ENCODE measurements at regions not wholly inside any gene's neighbourhood (a gene's known extent, or its start where the extent isn't known, plus 50 kb on each side); places are given as distances from the start of the nearest gene placed in this dataset.

GRCh38 chr17:6358131-6358530 lies 76.8 kb downstream of the AIPL1 start:
- no peak for TF ChIP-seq ZNF565 (CRISPR knock-in tag; conservative IDR thresholded peaks at IDR 0.05; ENCODE audit: low read depth)
- TF ChIP-seq GLIS3 (CRISPR knock-in tag; IDR thresholded peaks at IDR 0.05) = no peak
- TF ChIP-seq ZNF8 (CRISPR knock-in tag; IDR thresholded peaks at IDR 0.05) = no peak
- TF ChIP-seq CSRNP3 (CRISPR knock-in tag; IDR thresholded peaks at IDR 0.05) = no peak
- no peak for TF ChIP-seq ZFP3 (CRISPR knock-in tag; IDR thresholded peaks at IDR 0.05)
- TF ChIP-seq ZFP30 (CRISPR knock-in tag; IDR thresholded peaks at IDR 0.05) = no peak
- TF ChIP-seq CSDC2 (CRISPR knock-in tag; IDR thresholded peaks at IDR 0.05) = no peak
- TF ChIP-seq ZNF70 (CRISPR knock-in tag; IDR thresholded peaks at IDR 0.05) = no peak
- no peak for ATAC-seq

- TF ChIP-seq ESRRG (CRISPR knock-in tag; IDR thresholded peaks at IDR 0.05) (no peak), SNAI2 (CRISPR knock-in tag; IDR thresholded peaks at IDR 0.05) (no peak), ZNF70 (CRISPR knock-in tag; IDR thresholded peaks at IDR 0.05) (no peak), ZFP3 (CRISPR knock-in tag; IDR thresholded peaks at IDR 0.05) (no peak), OSR1 (CRISPR knock-in tag; IDR thresholded peaks at IDR 0.05) (no peak), ZFP30 (CRISPR knock-in tag; IDR thresholded peaks at IDR 0.05) (no peak), ZNF8 (CRISPR knock-in tag; IDR thresholded peaks at IDR 0.05) (no peak), ARNTL (CRISPR knock-in tag; IDR thresholded peaks at IDR 0.05; ENCODE audit: borderline replicate concordance, low read depth) (no peak), TSHZ2 (CRISPR knock-in tag; IDR thresholded peaks at IDR 0.05) (no peak), POU6F1 (CRISPR knock-in tag; IDR thresholded peaks at IDR 0.05; ENCODE audit: borderline replicate concordance, low read depth) (no peak)
- ATAC-seq = no peak
These were observed 78.4 kb downstream of the AIPL1 start for GRCh38 chr17:6356562-6356961.

- ATAC-seq = no peak
- TF ChIP-seq ISL1 (CRISPR knock-in tag; IDR thresholded peaks at IDR 0.05) = no peak
- no peak for TF ChIP-seq ESRRG (CRISPR knock-in tag; IDR thresholded peaks at IDR 0.05)
- TF ChIP-seq CREB5 (CRISPR knock-in tag; IDR thresholded peaks at IDR 0.05; ENCODE audit: low read depth) = no peak
- no peak for TF ChIP-seq PATZ1 (CRISPR knock-in tag; IDR thresholded peaks at IDR 0.05; ENCODE audit: borderline replicate concordance)
- TF ChIP-seq ZNF565 (CRISPR knock-in tag; conservative IDR thresholded peaks at IDR 0.05; ENCODE audit: low read depth) = no peak
- no peak for TF ChIP-seq CSDC2 (CRISPR knock-in tag; IDR thresholded peaks at IDR 0.05)
- TF ChIP-seq POU6F1 (CRISPR knock-in tag; IDR thresholded peaks at IDR 0.05; ENCODE audit: borderline replicate concordance, low read depth) = no peak
These were observed 79.7 kb downstream of the AIPL1 start for GRCh38 chr17:6355196-6355595.

Data from SK-N-SH treated with all-trans-retinoic acid at 6 μM for 48 hours (cell line).